Esophagus muscularis mucosa (tissue), 4 donors: ENCODE measurements at regions not wholly inside any gene's neighbourhood (a gene's known extent, or its start where the extent isn't known, plus 50 kb on each side); places are given as distances from the start of the nearest gene placed in this dataset.

Experiments used
- CTCF ChIP-seq, 3 experiments: fragments of 200-600 bp in 2 of 3; fragments of 450-650 bp in 1 of 3; sonication (generic) in 2 of 3; IDR thresholded peaks; one replicate each; pipeline ENCODE4 v1.5.1; 2017 to 2019; ENCODE audit warnings: antibody characterized with exemption in 3 of 3, mild to moderate bottlenecking in 2 of 3, moderate library complexity in 1 of 3
- EP300 ChIP-seq: sonication (generic); formaldehyde crosslinking; IDR thresholded peaks from one replicate; pipeline ENCODE4 v1.6.1; 2017; ENCODE audit warnings: antibody characterized with exemption
- POLR2A ChIP-seq: fragments of 450-650 bp; IDR thresholded peaks from one replicate; pipeline ENCODE4 v1.6.1; 2017; ENCODE audit warnings: antibody characterized with exemption, moderate library complexity, mild to moderate bottlenecking, low read depth
- POLR2AphosphoS5 ChIP-seq, 2 donors: sonication (generic); formaldehyde crosslinking; IDR thresholded peaks; one replicate each; pipeline ENCODE4 v1.6.1; 2017; ENCODE audit warnings: antibody characterized with exemption in 2 of 2

GRCh38 chr12:58326534-58326933 is 385.2 kb downstream of the ATP23 start:
- TF ChIP-seq CTCF (IDR thresholded peaks at IDR 0.05) (no peak), POLR2A (no peak), POLR2AphosphoS5 (IDR thresholded peaks at IDR 0.05) (no peak), EP300 (no peak)
